ENCODE measurements at regions not wholly inside any gene's neighbourhood (a gene's known extent, or its start where the extent isn't known, plus 50 kb on each side); places are given as distances from the start of the nearest gene placed in this dataset.

DNA sequence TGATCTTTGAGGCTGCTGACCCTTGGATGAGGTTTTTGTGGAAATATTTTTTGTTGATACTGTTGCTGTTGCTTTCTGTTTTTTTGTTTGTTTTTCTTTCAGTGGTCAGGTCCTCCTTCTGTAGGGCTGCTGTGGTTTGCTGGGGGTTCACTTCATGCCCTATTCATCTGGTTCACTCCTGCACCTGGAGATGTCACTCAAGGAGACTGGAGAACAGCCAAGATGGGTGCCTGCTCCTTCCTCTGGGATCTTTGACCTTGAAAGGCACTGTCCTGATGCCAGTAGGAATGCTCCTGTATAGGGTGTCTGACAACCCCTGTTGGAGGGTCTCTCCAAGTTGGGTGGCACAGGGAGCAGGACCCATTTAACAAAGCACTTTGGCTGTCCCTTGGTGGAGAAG is 67.0 kb upstream of the ACTBL2 start:
- no peak for TF ChIP-seq CTCF (IDR thresholded peaks at IDR 0.05; ENCODE audit: borderline replicate concordance)

GRCh38 chr5:57540823-57541222 is 58.2 kb upstream of the ACTBL2 start:
- TF ChIP-seq CTCF (IDR thresholded peaks at IDR 0.05; ENCODE audit: borderline replicate concordance) = no peak
- H3K9me3 ChIP-seq (replicated peaks) = no peaks in the 10 kb centered on the region
- intact Hi-C loops (cut with micrococcal nuclease) = no loop called here
- no peak for DNase-seq
- no peaks in the 10 kb centered on the region for H3K4me1 ChIP-seq
- H3K27ac ChIP-seq (replicated peaks) = no peak overlapping the region
- H3K27me3 ChIP-seq (ENCODE audit: low read depth) = no peaks in the 10 kb centered on the region
- no peaks in the 10 kb centered on the region for H3K36me3 ChIP-seq
- no peak overlapping the region for H3K4me3 ChIP-seq

More for the DNA sequence above, 67.0 kb upstream of the ACTBL2 start:
- Histone ChIP-seq H3K27ac (replicated peaks) (no peak overlapping the region), H3K27me3 (ENCODE audit: low read depth) (no peaks in the 10 kb centered on the region), H3K4me1 (no peaks in the 10 kb centered on the region), H3K9me3 (replicated peaks) (peaks cover 5% of the 10 kb centered on the region), H3K36me3 (no peaks in the 10 kb centered on the region), H3K4me3 (no peak overlapping the region)
- DNase-seq = no peak
- intact Hi-C loops (cut with micrococcal nuclease) = no loop called here

- no peak overlapping the region for H3K4me3 ChIP-seq
- no peak for TF ChIP-seq CTCF (IDR thresholded peaks at IDR 0.05; ENCODE audit: borderline replicate concordance)
- intact Hi-C loops (cut with micrococcal nuclease) = no loop called here
- no peaks in the 10 kb centered on the region for H3K9me3 ChIP-seq (replicated peaks)
- H3K27ac ChIP-seq (replicated peaks) = no peak overlapping the region
- H3K27me3 ChIP-seq (ENCODE audit: low read depth) = no peaks in the 10 kb centered on the region
- no peaks in the 10 kb centered on the region for H3K36me3 ChIP-seq
- no peaks in the 10 kb centered on the region for H3K4me1 ChIP-seq
- no peak for DNase-seq
Observed at GRCh38 chr5:57539281-57539701, 56.7 kb upstream of the ACTBL2 start.

DNA sequence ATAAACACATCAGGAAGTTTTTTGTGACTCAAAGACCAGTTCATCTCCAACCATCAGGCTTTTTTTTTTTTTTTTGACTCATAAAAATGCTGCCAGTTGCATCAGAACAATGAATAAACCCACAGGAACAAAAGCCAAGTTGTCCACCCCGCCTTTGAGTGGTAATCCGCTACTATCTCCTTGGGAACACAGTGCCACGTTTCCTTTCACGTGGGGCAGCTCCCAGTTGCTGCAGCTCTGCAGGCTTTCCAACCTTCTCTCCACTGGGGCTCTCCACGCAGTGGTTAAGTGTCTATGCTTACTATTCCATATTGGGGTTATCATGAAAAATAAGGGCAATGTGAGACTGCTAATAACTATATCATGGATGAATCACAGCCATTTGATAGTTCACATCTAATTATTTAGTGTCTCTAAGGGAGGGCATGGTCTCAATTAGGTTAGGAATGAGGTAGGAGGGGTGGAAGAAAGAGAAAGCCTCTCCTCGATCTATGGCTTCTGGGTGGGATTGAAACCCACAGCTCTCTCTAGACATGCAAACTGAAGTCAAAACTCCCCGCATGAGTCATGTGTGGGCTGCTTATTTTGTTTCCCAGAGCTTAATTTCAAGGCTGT is 55.8 kb upstream of the ACTBL2 start:
- DNase-seq = no peak
- H3K36me3 ChIP-seq = no peaks in the 10 kb centered on the region
- intact Hi-C loops (cut with micrococcal nuclease) = no loop called here
- no peak overlapping the region for H3K4me3 ChIP-seq
- no peaks in the 10 kb centered on the region for H3K9me3 ChIP-seq (replicated peaks)
- no peak overlapping the region for H3K27ac ChIP-seq (replicated peaks)
- TF ChIP-seq CTCF (IDR thresholded peaks at IDR 0.05; ENCODE audit: borderline replicate concordance) = no peak
- no peaks in the 10 kb centered on the region for H3K4me1 ChIP-seq
- no peaks in the 10 kb centered on the region for H3K27me3 ChIP-seq (ENCODE audit: low read depth)

DNA sequence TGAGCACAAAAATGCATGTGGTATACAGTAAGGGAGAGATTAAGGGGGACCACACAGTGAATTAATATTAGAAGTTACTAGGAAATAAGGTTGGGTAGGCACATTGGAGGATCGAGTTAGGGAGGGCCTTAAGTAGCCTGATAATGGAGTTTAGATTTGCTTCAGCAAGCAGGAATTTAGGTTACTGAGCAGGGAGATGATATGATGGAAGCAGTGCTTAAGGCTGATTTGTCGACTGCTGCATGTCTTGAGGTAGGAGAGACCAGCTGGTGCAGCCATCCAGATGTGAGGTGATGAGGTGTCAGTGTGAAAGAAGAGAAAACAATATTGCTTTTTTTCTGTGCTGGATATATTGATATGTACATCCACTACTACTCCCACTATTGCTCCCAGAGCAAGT is 55.2 kb upstream of the ACTBL2 start:
- no peaks in the 10 kb centered on the region for H3K27me3 ChIP-seq (ENCODE audit: low read depth)
- no peaks in the 10 kb centered on the region for H3K36me3 ChIP-seq
- intact Hi-C loops (cut with micrococcal nuclease) = no loop called here
- no peak overlapping the region for H3K4me3 ChIP-seq
- no peaks in the 10 kb centered on the region for H3K9me3 ChIP-seq (replicated peaks)
- H3K4me1 ChIP-seq = no peaks in the 10 kb centered on the region
- no peak for TF ChIP-seq CTCF (IDR thresholded peaks at IDR 0.05; ENCODE audit: borderline replicate concordance)
- H3K27ac ChIP-seq (replicated peaks) = no peak overlapping the region
- no peak for DNase-seq
